Ascending aorta (tissue), 2 donors: ENCODE measurements at regions not wholly inside any gene's neighbourhood (a gene's known extent, or its start where the extent isn't known, plus 50 kb on each side); places are given as distances from the start of the nearest gene placed in this dataset.

Experiments used
- DNase-seq, 2 donors: peaks; one replicate each; pipeline ENCODE4 v3.0.0-alpha.2; 2019; ENCODE audit warnings: low spot score in 2 of 2
- H3K27ac ChIP-seq, 2 donors: fragments of 200-600 bp; sonication (generic); one replicate each; pipeline ENCODE4 v1.5.1; 2016 to 2017; ENCODE audit warnings: mild to moderate bottlenecking in 1 of 2
- H3K27me3 ChIP-seq: fragments of 200-600 bp; sonication (generic); one replicate; pipeline ENCODE4 v1.5.1; 2017
- H3K36me3 ChIP-seq, 2 donors: fragments of 200-600 bp; sonication (generic); one replicate each; pipeline ENCODE4 v1.5.1; 2016
- H3K4me1 ChIP-seq, 2 donors: fragments of 200-600 bp; sonication (generic); one replicate each; pipeline ENCODE4 v1.5.1; 2016 to 2017; ENCODE audit warnings: mild to moderate bottlenecking in 1 of 2
- H3K4me3 ChIP-seq, 2 donors: fragments of 200-600 bp; sonication (generic); one replicate each; pipeline ENCODE4 v1.5.1; 2016 to 2017; ENCODE audit warnings: mild to moderate bottlenecking in 1 of 2
- H3K9me3 ChIP-seq, 2 donors: fragments of 200-600 bp; sonication (generic); one replicate each; pipeline ENCODE4 v1.5.1; 2016
- intact Hi-C: fragments of 100-400 bp; cut with DNase I; formaldehyde crosslinking; loops from one replicate; pipeline ENCODE4 v1.15.1; 2023
- TF ChIP-seq, protein P1 (sequence below), 3 experiments: fragments of 200-600 bp in 2 of 3; fragments of 450-650 bp in 1 of 3; sonication (generic) in 2 of 3; IDR thresholded peaks; one replicate each; pipeline ENCODE4 v1.5.1; 2016 to 2019; ENCODE audit warnings: antibody characterized with exemption in 3 of 3, mild to moderate bottlenecking in 1 of 3, moderate library complexity in 1 of 3

DNA sequence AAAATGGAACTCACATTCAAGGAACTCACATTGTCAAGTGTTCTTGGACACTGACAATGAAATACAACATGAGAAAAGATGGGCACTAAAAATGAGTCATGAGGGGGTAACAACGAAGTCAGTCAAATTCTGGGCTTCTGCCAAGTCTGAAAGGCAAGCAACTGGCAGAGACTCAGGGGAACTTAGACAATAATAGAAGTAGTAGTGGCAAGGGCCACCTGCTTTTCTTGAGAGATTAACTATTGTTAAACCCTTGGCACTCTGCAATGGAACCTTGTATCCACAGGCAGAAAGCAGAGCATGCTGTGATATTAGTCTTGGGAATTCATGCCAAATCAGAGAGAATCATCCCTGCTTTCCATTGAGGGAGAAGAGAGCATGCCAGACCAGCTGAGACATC is 382.6 kb upstream of the CDH2 start:
- Histone ChIP-seq H3K9me3 (no peaks in the 10 kb centered on the region), H3K27ac (no peak overlapping the region), H3K4me3 (no peak overlapping the region), H3K27me3 (no peaks in the 10 kb centered on the region), H3K4me1 (no peaks in the 10 kb centered on the region), H3K36me3 (no peaks in the 10 kb centered on the region)
- TF ChIP-seq, protein P1, sequence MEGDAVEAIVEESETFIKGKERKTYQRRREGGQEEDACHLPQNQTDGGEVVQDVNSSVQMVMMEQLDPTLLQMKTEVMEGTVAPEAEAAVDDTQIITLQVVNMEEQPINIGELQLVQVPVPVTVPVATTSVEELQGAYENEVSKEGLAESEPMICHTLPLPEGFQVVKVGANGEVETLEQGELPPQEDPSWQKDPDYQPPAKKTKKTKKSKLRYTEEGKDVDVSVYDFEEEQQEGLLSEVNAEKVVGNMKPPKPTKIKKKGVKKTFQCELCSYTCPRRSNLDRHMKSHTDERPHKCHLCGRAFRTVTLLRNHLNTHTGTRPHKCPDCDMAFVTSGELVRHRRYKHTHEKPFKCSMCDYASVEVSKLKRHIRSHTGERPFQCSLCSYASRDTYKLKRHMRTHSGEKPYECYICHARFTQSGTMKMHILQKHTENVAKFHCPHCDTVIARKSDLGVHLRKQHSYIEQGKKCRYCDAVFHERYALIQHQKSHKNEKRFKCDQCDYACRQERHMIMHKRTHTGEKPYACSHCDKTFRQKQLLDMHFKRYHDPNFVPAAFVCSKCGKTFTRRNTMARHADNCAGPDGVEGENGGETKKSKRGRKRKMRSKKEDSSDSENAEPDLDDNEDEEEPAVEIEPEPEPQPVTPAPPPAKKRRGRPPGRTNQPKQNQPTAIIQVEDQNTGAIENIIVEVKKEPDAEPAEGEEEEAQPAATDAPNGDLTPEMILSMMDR (IDR thresholded peaks at IDR 0.05): no peak
- DNase-seq: no peak
- intact Hi-C loops: no loop called here

DNA sequence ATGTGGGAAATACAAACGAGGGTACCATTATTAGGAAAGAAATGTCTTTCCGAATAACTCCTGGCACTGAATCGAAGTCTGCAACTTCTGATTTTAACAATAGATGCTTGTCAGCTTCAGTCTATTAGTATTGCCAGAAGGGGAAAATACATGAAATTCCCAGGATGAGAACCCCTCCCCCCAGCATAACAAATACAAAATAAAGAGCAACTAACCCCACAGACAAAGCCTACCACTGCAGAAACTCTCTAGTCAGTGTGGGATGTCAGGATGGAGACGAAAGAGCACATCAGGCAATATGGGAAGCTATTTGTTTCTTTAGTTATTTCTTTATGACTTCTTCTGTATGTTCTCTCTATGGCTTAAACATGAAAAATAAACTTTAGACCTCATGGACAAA is 365.0 kb upstream of the CDH2 start:
- H3K4me1 ChIP-seq: no peaks in the 10 kb centered on the region
- H3K4me3 ChIP-seq: no peak overlapping the region
- no peaks in the 10 kb centered on the region for H3K9me3 ChIP-seq
- intact Hi-C loops: no loop called here
- no peak for DNase-seq
- TF ChIP-seq, protein P1 (IDR thresholded peaks at IDR 0.05): no peak
- H3K27me3 ChIP-seq: no peaks in the 10 kb centered on the region
- no peaks in the 10 kb centered on the region for H3K36me3 ChIP-seq
- no peak overlapping the region for H3K27ac ChIP-seq

- Histone ChIP-seq H3K36me3 (no peaks in the 10 kb centered on the region), H3K27me3 (no peaks in the 10 kb centered on the region), H3K27ac (no peak overlapping the region), H3K9me3 (no peaks in the 10 kb centered on the region), H3K4me1 (no peaks in the 10 kb centered on the region), H3K4me3 (no peak overlapping the region)
- intact Hi-C loops: no loop called here
- TF ChIP-seq, protein P1 (IDR thresholded peaks at IDR 0.05): no peak
- DNase-seq: no peak
Observed at GRCh38 chr18:28541276-28541930, 364.5 kb upstream of the CDH2 start.

- DNase-seq: no peak
- H3K9me3 ChIP-seq: no peaks in the 10 kb centered on the region
- no peaks in the 10 kb centered on the region for H3K4me1 ChIP-seq
- no peak overlapping the region for H3K27ac ChIP-seq
- H3K27me3 ChIP-seq: no peaks in the 10 kb centered on the region
- H3K4me3 ChIP-seq: no peak overlapping the region
- intact Hi-C loops: no loop called here
- TF ChIP-seq, protein P1 (IDR thresholded peaks at IDR 0.05): no peak
- no peaks in the 10 kb centered on the region for H3K36me3 ChIP-seq
Observed at GRCh38 chr18:28529644-28530043, 352.7 kb upstream of the CDH2 start.

DNA sequence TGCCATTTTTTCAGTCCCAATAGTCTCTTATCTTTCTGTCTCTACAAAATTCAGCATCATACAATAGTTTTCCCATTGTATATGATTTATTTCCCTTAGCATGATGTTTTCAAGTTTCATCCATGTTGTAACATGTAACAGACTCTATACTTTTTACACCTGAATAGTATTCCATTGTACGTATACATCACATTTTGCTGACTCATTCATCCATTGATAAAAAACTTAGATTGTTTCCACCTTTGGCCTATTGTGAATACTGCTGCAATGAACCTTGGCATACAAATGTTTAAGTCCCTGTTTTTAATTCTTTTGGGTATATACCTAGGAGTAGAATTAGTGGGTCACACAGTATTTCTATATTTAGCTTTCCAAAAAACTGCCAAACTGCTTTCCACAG is 349.3 kb upstream of the CDH2 start:
- H3K4me3 ChIP-seq: no peak overlapping the region
- H3K36me3 ChIP-seq: no peaks in the 10 kb centered on the region
- H3K4me1 ChIP-seq: no peaks in the 10 kb centered on the region
- H3K27ac ChIP-seq: no peak overlapping the region
- H3K27me3 ChIP-seq: no peaks in the 10 kb centered on the region
- DNase-seq: no peak
- no peaks in the 10 kb centered on the region for H3K9me3 ChIP-seq
- intact Hi-C loops: no loop called here
- TF ChIP-seq, protein P1 (IDR thresholded peaks at IDR 0.05): no peak
